GM23338 (cell line): ENCODE measurements at regions not wholly inside any gene's neighbourhood (a gene's known extent, or its start where the extent isn't known, plus 50 kb on each side); places are given as distances from the start of the nearest gene placed in this dataset.

Experiments used
- ATAC-seq: fragments of 200-7000 bp; cut with Tn5 transposase; 3 replicates; pipeline ENCODE4 v1.9.1; 2020
- DNase-seq: peaks from one replicate; pipeline ENCODE4 v3.0.0-alpha.2; 2015; ENCODE audit warnings: low spot score
- H2AFZ ChIP-seq: fragments of 200-600 bp; sonication (generic); 2 replicates; pipeline ENCODE4 v1.8.0; 2016; ENCODE audit warnings: antibody characterized with exemption, mild to moderate bottlenecking, moderate library complexity
- H3F3A ChIP-seq: fragments of 200-600 bp; sonication (generic); replicated peaks from 2 replicates; pipeline ENCODE4 v1.8.0; 2017; ENCODE audit warnings: antibody characterized with exemption, mixed run types, low read depth
- H3K27ac ChIP-seq: fragments of 200-600 bp; sonication (generic); 2 replicates; pipeline ENCODE4 v1.6.1; 2016; ENCODE audit warnings: low read depth
- H3K27me3 ChIP-seq: fragments of 200-600 bp; sonication (generic); 2 replicates; pipeline ENCODE4 v1.8.0; 2016; ENCODE audit warnings: mild to moderate bottlenecking, mixed run types, moderate library complexity; ENCODE audit not compliant: insufficient read depth
- H3K36me3 ChIP-seq: fragments of 200-600 bp; sonication (generic); 2 replicates; pipeline ENCODE4 v1.8.0; 2016; ENCODE audit warnings: mild to moderate bottlenecking; ENCODE audit not compliant: insufficient read depth
- H3K4me1 ChIP-seq: fragments of 200-600 bp; sonication (generic); 2 replicates; pipeline ENCODE4 v1.8.0; 2016; ENCODE audit warnings: mild to moderate bottlenecking, moderate library complexity; ENCODE audit not compliant: insufficient read depth
- H3K4me2 ChIP-seq: fragments of 200-600 bp; sonication (generic); 2 replicates; pipeline ENCODE4 v1.7.1; 2017; ENCODE audit warnings: mixed run types
- H3K4me3 ChIP-seq: fragments of 200-600 bp; sonication (generic); 2 replicates; pipeline ENCODE4 v1.6.1; 2016; ENCODE audit warnings: mixed run types
- H3K79me2 ChIP-seq: fragments of 200-600 bp; sonication (generic); replicated peaks from 2 replicates; pipeline ENCODE4 v1.8.0; 2017; ENCODE audit warnings: mild to moderate bottlenecking; ENCODE audit not compliant: insufficient read depth
- H3K9me2 ChIP-seq: fragments of 200-600 bp; sonication (generic); 2 replicates; pipeline ENCODE4 v1.8.0; 2017; ENCODE audit not compliant: insufficient read depth
- H4K20me1 ChIP-seq: fragments of 200-600 bp; sonication (generic); replicated peaks from 2 replicates; pipeline ENCODE4 v1.8.0; 2017; ENCODE audit warnings: mild to moderate bottlenecking; ENCODE audit not compliant: insufficient read depth
- H3K27ac Mint-ChIP-seq: 2 replicates; pipeline ENCODE4 v1.8.0; 2020; ENCODE audit warnings: inconsistent platforms, mild to moderate bottlenecking, moderate library complexity, mixed read lengths
- H3K27me3 Mint-ChIP-seq: 3 replicates; pipeline ENCODE4 v1.8.0; 2022; ENCODE audit warnings: low read depth, mild to moderate bottlenecking, moderate library complexity, mixed read lengths, inconsistent platforms; ENCODE audit not compliant: insufficient read depth, poor library complexity
- H3K36me3 Mint-ChIP-seq: 3 replicates; pipeline ENCODE4 v1.8.0; 2021; ENCODE audit warnings: low read depth, mild to moderate bottlenecking, inconsistent platforms, moderate library complexity, mixed read lengths
- H3K4me1 Mint-ChIP-seq: 3 replicates; pipeline ENCODE4 v1.8.0; 2020; ENCODE audit warnings: mild to moderate bottlenecking, inconsistent platforms, mixed read lengths
- H3K4me3 Mint-ChIP-seq: 3 replicates; pipeline ENCODE4 v1.8.0; 2021; ENCODE audit warnings: moderate library complexity, mild to moderate bottlenecking, inconsistent platforms, mixed read lengths
- H3K9me3 Mint-ChIP-seq: 3 replicates; pipeline ENCODE4 v1.8.0; 2020; ENCODE audit warnings: moderate library complexity, mild to moderate bottlenecking, inconsistent platforms, mixed read lengths
- CREB1 ChIP-seq: fragments of 250-450 bp; sonication (Bioruptor Pico); IDR thresholded peaks from 2 replicates; pipeline ENCODE4 v1.5.0; 2020; ENCODE audit warnings: low read depth, mild to moderate bottlenecking, moderate library complexity
- EZH2 ChIP-seq: fragments of 200-600 bp; sonication (generic); IDR thresholded peaks from one replicate; pipeline ENCODE4 v1.8.0; 2017; ENCODE audit warnings: antibody characterized with exemption, mild to moderate bottlenecking, low read depth; ENCODE audit not compliant: unreplicated experiment
- EZH2phosphoT487 ChIP-seq: fragments of 200-600 bp; sonication (generic); IDR thresholded peaks from one replicate; pipeline ENCODE4 v1.8.1; 2018; ENCODE audit warnings: antibody characterized with exemption; ENCODE audit not compliant: unreplicated experiment
- JUNB ChIP-seq: IDR thresholded peaks from one replicate; pipeline ENCODE4 v1.6.1; 2016; ENCODE audit warnings: antibody characterized with exemption; ENCODE audit not compliant: unreplicated experiment
- NANOG ChIP-seq: IDR thresholded peaks from 2 replicates; pipeline ENCODE4 v1.6.1; 2016; ENCODE audit warnings: antibody characterized with exemption, borderline replicate concordance
- POLR2AphosphoS5 ChIP-seq: IDR thresholded peaks from 2 replicates; pipeline ENCODE4 v1.6.1; 2016; ENCODE audit warnings: antibody characterized with exemption, low read depth
- STAT1 ChIP-seq: IDR thresholded peaks from one replicate; pipeline ENCODE4 v1.6.1; 2016; ENCODE audit warnings: antibody characterized with exemption; ENCODE audit not compliant: unreplicated experiment
- ZNF114 ChIP-seq: fragments of 250-450 bp; sonication (Bioruptor Pico); IDR thresholded peaks from 2 replicates; pipeline ENCODE4 v1.5.0; 2020; ENCODE audit warnings: mild to moderate bottlenecking, moderate library complexity
- TF ChIP-seq, protein P1 (sequence below): IDR thresholded peaks from 2 replicates; pipeline ENCODE4 v1.6.1; 2016; ENCODE audit warnings: antibody characterized with exemption
- TF ChIP-seq, protein P2 (sequence below): IDR thresholded peaks from one replicate; pipeline ENCODE4 v1.6.1; 2018; ENCODE audit warnings: antibody characterized with exemption; ENCODE audit not compliant: unreplicated experiment
- TF ChIP-seq, protein P3 (sequence below): fragments of 250-450 bp; sonication (Bioruptor Pico); IDR thresholded peaks from 2 replicates; pipeline ENCODE4 v1.5.0; 2020; ENCODE audit warnings: mild to moderate bottlenecking, moderate library complexity
- TF ChIP-seq, protein P4 (sequence below), 2 experiments: fragments of 200-600 bp in 1 of 2; sonication (generic) in 1 of 2; conservative IDR thresholded peaks; 2 replicates each; pipeline versions ENCODE4 v1.5.1 to v1.6.1; 2016 to 2017; ENCODE audit warnings: antibody characterized with exemption in 2 of 2, low read depth in 2 of 2, mild to moderate bottlenecking in 2 of 2, moderate library complexity in 1 of 2

DNA sequence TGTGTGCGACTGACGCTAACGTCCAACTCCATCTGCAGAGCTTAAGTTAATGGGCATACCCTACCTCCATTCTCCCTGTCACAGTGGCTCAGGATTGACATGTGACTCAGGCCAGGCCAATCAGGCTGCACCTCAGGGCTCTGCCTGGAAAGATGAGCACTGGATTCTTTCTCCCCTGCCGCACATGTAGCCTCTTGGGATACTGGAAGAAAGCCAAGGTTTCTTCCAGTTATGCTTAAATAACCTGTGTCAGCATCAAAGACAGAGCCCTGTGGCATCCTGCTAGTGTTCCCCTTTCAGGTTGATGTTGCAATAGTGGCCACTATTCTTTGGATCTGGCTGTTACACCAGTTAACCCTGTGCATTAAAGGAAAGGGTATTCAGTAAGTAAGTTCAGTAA is 55.0 kb upstream of the SYT6 start (continued):
- TF ChIP-seq, protein P1, sequence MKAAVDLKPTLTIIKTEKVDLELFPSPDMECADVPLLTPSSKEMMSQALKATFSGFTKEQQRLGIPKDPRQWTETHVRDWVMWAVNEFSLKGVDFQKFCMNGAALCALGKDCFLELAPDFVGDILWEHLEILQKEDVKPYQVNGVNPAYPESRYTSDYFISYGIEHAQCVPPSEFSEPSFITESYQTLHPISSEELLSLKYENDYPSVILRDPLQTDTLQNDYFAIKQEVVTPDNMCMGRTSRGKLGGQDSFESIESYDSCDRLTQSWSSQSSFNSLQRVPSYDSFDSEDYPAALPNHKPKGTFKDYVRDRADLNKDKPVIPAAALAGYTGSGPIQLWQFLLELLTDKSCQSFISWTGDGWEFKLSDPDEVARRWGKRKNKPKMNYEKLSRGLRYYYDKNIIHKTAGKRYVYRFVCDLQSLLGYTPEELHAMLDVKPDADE, result no peak
- TF ChIP-seq STAT1 (no peak), JUNB (no peak), POLR2AphosphoS5 (no peak), EZH2 (no peak)

DNA sequence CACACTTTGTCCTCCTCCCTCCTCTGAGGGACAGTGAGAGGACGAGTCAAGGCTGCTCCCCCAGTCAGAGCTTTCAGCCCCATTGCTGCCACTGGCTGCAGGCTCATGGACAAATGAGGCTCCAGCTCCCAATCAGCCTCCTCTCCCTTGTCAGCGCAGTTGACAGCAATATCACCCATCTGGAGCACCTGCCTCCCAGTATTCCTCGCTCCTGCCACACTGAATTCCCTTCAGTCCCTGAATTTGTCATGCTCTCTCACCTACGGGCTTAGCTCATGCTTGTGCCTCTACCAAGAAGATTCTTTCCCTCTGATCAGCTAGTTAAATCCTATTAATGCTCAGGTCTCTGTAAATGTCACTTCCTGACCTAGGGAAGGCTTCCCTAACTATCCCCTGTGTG is 54.4 kb upstream of the SYT6 start:
- DNase-seq, result no peak
- Mint-ChIP-seq H3K4me1 (peaks cover 6% of the 10 kb centered on the region; the same call in 2 of the 3 replicates), H3K4me3 (no peak overlapping the region), H3K27ac (no peak overlapping the region), H3K9me3 (no peaks in the 10 kb centered on the region), H3K36me3 (no peaks in the 10 kb centered on the region), H3K27me3 (peaks cover 11% of the 10 kb centered on the region)
- Histone ChIP-seq H4K20me1 (no peaks in the 10 kb centered on the region), H3F3A (no peaks in the 10 kb centered on the region), H3K27ac (no peak overlapping the region), H3K9me2 (0 out of 2 replicates have a peak, but pooled peaks cover 5% of the 10 kb centered on the region), H3K36me3 (no peaks in the 10 kb centered on the region), H3K4me2 (no peak overlapping the region), H3K27me3 (peaks cover 16% of the 10 kb centered on the region), H3K4me3 (no peak overlapping the region), H3K79me2 (no peaks in the 10 kb centered on the region), H2AFZ (peak overlapping the region; percentile 85; the same call in 1 of the 2 replicates), H3K4me1 (no peaks in the 10 kb centered on the region)
- no peak for ATAC-seq
- TF ChIP-seq STAT1 (no peak), JUNB (no peak), NANOG (no peak), POLR2AphosphoS5 (no peak), CREB1 (CRISPR knock-in tag) (no peak), EZH2phosphoT487 (no peak), EZH2 (no peak), ZNF114 (CRISPR knock-in tag) (no peak)
- TF ChIP-seq, protein P2, sequence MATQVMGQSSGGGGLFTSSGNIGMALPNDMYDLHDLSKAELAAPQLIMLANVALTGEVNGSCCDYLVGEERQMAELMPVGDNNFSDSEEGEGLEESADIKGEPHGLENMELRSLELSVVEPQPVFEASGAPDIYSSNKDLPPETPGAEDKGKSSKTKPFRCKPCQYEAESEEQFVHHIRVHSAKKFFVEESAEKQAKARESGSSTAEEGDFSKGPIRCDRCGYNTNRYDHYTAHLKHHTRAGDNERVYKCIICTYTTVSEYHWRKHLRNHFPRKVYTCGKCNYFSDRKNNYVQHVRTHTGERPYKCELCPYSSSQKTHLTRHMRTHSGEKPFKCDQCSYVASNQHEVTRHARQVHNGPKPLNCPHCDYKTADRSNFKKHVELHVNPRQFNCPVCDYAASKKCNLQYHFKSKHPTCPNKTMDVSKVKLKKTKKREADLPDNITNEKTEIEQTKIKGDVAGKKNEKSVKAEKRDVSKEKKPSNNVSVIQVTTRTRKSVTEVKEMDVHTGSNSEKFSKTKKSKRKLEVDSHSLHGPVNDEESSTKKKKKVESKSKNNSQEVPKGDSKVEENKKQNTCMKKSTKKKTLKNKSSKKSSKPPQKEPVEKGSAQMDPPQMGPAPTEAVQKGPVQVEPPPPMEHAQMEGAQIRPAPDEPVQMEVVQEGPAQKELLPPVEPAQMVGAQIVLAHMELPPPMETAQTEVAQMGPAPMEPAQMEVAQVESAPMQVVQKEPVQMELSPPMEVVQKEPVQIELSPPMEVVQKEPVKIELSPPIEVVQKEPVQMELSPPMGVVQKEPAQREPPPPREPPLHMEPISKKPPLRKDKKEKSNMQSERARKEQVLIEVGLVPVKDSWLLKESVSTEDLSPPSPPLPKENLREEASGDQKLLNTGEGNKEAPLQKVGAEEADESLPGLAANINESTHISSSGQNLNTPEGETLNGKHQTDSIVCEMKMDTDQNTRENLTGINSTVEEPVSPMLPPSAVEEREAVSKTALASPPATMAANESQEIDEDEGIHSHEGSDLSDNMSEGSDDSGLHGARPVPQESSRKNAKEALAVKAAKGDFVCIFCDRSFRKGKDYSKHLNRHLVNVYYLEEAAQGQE, result no peak
- TF ChIP-seq, protein P3, sequence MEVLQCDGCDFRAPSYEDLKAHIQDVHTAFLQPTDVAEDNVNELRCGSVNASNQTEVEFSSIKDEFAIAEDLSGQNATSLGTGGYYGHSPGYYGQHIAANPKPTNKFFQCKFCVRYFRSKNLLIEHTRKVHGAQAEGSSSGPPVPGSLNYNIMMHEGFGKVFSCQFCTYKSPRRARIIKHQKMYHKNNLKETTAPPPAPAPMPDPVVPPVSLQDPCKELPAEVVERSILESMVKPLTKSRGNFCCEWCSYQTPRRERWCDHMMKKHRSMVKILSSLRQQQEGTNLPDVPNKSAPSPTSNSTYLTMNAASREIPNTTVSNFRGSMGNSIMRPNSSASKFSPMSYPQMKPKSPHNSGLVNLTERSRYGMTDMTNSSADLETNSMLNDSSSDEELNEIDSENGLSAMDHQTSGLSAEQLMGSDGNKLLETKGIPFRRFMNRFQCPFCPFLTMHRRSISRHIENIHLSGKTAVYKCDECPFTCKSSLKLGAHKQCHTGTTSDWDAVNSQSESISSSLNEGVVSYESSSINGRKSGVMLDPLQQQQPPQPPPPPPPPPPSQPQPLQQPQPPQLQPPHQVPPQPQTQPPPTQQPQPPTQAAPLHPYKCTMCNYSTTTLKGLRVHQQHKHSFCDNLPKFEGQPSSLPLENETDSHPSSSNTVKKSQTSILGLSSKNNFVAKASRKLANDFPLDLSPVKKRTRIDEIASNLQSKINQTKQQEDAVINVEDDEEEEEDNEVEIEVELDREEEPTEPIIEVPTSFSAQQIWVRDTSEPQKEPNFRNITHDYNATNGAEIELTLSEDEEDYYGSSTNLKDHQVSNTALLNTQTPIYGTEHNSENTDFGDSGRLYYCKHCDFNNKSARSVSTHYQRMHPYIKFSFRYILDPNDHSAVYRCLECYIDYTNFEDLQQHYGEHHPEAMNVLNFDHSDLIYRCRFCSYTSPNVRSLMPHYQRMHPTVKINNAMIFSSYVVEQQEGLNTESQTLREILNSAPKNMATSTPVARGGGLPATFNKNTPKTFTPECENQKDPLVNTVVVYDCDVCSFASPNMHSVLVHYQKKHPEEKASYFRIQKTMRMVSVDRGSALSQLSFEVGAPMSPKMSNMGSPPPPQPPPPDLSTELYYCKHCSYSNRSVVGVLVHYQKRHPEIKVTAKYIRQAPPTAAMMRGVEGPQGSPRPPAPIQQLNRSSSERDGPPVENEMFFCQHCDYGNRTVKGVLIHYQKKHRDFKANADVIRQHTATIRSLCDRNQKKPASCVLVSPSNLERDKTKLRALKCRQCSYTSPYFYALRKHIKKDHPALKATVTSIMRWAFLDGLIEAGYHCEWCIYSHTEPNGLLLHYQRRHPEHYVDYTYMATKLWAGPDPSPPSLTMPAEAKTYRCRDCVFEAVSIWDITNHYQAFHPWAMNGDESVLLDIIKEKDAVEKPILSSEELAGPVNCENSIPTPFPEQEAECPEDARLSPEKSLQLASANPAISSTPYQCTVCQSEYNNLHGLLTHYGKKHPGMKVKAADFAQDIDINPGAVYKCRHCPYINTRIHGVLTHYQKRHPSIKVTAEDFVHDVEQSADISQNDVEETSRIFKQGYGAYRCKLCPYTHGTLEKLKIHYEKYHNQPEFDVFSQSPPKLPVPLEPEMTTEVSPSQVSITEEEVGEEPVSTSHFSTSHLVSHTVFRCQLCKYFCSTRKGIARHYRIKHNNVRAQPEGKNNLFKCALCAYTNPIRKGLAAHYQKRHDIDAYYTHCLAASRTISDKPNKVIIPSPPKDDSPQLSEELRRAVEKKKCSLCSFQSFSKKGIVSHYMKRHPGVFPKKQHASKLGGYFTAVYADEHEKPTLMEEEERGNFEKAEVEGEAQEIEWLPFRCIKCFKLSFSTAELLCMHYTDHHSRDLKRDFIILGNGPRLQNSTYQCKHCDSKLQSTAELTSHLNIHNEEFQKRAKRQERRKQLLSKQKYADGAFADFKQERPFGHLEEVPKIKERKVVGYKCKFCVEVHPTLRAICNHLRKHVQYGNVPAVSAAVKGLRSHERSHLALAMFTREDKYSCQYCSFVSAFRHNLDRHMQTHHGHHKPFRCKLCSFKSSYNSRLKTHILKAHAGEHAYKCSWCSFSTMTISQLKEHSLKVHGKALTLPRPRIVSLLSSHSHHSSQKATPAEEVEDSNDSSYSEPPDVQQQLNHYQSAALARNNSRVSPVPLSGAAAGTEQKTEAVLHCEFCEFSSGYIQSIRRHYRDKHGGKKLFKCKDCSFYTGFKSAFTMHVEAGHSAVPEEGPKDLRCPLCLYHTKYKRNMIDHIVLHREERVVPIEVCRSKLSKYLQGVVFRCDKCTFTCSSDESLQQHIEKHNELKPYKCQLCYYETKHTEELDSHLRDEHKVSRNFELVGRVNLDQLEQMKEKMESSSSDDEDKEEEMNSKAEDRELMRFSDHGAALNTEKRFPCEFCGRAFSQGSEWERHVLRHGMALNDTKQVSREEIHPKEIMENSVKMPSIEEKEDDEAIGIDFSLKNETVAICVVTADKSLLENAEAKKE (CRISPR knock-in tag), result no peak
- TF ChIP-seq, protein P4, sequence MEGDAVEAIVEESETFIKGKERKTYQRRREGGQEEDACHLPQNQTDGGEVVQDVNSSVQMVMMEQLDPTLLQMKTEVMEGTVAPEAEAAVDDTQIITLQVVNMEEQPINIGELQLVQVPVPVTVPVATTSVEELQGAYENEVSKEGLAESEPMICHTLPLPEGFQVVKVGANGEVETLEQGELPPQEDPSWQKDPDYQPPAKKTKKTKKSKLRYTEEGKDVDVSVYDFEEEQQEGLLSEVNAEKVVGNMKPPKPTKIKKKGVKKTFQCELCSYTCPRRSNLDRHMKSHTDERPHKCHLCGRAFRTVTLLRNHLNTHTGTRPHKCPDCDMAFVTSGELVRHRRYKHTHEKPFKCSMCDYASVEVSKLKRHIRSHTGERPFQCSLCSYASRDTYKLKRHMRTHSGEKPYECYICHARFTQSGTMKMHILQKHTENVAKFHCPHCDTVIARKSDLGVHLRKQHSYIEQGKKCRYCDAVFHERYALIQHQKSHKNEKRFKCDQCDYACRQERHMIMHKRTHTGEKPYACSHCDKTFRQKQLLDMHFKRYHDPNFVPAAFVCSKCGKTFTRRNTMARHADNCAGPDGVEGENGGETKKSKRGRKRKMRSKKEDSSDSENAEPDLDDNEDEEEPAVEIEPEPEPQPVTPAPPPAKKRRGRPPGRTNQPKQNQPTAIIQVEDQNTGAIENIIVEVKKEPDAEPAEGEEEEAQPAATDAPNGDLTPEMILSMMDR (conservative IDR thresholded peaks at IDR 0.05; ENCODE audit: low read depth in 2 of 2), result no peak
